Spleen (tissue), 11 donors: ENCODE measurements at regions not wholly inside any gene's neighbourhood (a gene's known extent, or its start where the extent isn't known, plus 50 kb on each side); places are given as distances from the start of the nearest gene placed in this dataset.

ENCODE experiments used
- DNase-seq: peaks from one replicate; pipeline ENCODE4 v3.0.0-alpha.2; 2020
- H3K27ac ChIP-seq, 8 donors: fragments of 200-600 bp; sonication (generic) in 7 of 8; 1 replicate in 4 of 8; 2 replicates in 4 of 8; pipeline versions ENCODE4 v1.5.0 to v1.8.0; 2016 to 2021; ENCODE audit warnings: inconsistent platforms in 4 of 8, mild to moderate bottlenecking in 4 of 8, moderate library complexity in 1 of 8
- H3K27me3 ChIP-seq, 7 donors: fragments of 200-600 bp; sonication (generic) in 6 of 7; replicated peaks in 1 of 7; 1 replicate in 4 of 7; 2 replicates in 3 of 7; pipeline versions ENCODE4 v1.5.0 to v1.8.0; 2016 to 2021; ENCODE audit warnings: inconsistent platforms in 3 of 7, mild to moderate bottlenecking in 1 of 7
- H3K36me3 ChIP-seq, 6 donors: fragments of 200-600 bp; sonication (generic) in 5 of 6; 1 replicate in 4 of 6; 2 replicates in 2 of 6; pipeline versions ENCODE4 v1.5.0 to v1.8.0; 2016 to 2021; ENCODE audit warnings: inconsistent platforms in 2 of 6
- H3K4me1 ChIP-seq, 6 donors: fragments of 200-600 bp; sonication (generic) in 5 of 6; 1 replicate in 3 of 6; 2 replicates in 3 of 6; pipeline versions ENCODE4 v1.5.0 to v1.8.0; 2016 to 2021; ENCODE audit warnings: inconsistent platforms in 3 of 6
- H3K4me3 ChIP-seq, 8 donors: fragments of 200-600 bp; sonication (generic) in 7 of 8; 1 replicate in 4 of 8; 2 replicates in 4 of 8; pipeline versions ENCODE4 v1.5.0 to v1.8.0; 2016 to 2021; ENCODE audit warnings: inconsistent platforms in 4 of 8, mild to moderate bottlenecking in 4 of 8, moderate library complexity in 2 of 8
- H3K9me3 ChIP-seq, 8 donors: fragments of 200-600 bp; sonication (generic) in 7 of 8; 1 replicate in 4 of 8; 2 replicates in 4 of 8; pipeline versions ENCODE4 v1.5.0 to v1.8.0; 2016 to 2021; ENCODE audit warnings: inconsistent platforms in 4 of 8
- POLR2A ChIP-seq, 3 donors: fragments of 450-650 bp; IDR thresholded peaks; one replicate each; pipeline ENCODE4 v1.5.1; 2017; ENCODE audit warnings: antibody characterized with exemption in 3 of 3, mild to moderate bottlenecking in 1 of 3
- POLR2AphosphoS5 ChIP-seq, 3 donors: sonication (generic); formaldehyde crosslinking; IDR thresholded peaks; one replicate each; pipeline ENCODE4 v1.5.1; 2017; ENCODE audit warnings: antibody characterized with exemption in 3 of 3
- WGBS, 5 donors: extraction: QIAGEN DNeasy Blood & Tissue Kit in 3 of 5; methylation state at CpG; one replicate each; pipeline versions ENCODE4 v1.1.5 to v1.1.7; 2013 to 2018; 5-methylcytosine and 5-hydroxymethylcytosine counted together
- intact Hi-C: fragments of 100-400 bp; cut with DNase I; formaldehyde crosslinking; loops from one replicate; pipeline ENCODE4 v1.15.0; 2023; ENCODE audit warnings: low total_unique reads
- TF ChIP-seq, protein P1 (sequence below), 11 experiments: fragments of 200-600 bp in 7 of 11; fragments of 450-650 bp in 4 of 11; sonication (generic) in 4 of 11; IDR thresholded peaks in 8 of 11; conservative IDR thresholded peaks in 3 of 11; 1 replicate in 7 of 11; 2 replicates in 4 of 11; pipeline versions ENCODE4 v1.4.0 to v1.8.0; 2016 to 2021; ENCODE audit warnings: antibody characterized with exemption in 11 of 11, inconsistent platforms in 4 of 11, mild to moderate bottlenecking in 1 of 11
- donor health status: healthy with polysubstance abuse.
- donor health status: DM: no; HTN: no; CAD: no; lungs with moderate emphysema.
- donor health status: DM: no; HTN: no; CAD: no.
- donor health status: Bipolar disorder and iron deficiency.
- donor health status: healthy.
- donor health status: DM: no; HTN: no; CAD: no.
- donor health status: DM: yes; HTN: yes; CAD: no.

DNA sequence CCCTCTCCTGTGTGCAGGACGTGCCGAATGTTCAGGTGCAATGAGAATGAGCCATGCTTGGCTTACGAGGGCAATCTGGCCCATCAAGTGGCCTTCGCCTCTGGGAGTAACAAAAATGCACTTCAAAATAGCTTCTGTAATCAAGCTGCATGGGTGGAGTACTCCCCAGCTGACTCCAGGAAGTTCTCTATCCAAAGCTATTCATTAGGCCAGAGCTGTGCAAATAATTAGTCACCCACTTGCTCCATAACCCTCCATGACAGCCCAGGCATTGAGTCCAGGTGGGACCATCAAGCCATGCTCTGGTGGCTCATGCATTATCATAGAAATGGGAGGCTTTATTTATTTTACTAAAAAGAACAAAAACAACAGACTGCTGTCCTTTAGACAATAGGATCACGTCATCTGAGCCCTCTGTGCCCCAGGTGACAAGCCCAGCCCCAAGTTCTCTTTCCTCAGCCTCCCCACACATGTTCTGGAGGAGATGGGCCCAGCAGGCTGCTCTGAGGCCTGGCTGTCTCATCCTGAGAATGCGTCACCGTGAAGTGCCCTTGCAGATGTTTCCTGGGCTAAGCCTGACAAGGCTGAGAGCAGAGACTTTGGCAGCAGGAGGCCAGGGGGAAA lies 244.7 kb downstream of the ETS1 start:
- Histone ChIP-seq H3K36me3 (no peaks in the 10 kb centered on the region), H3K4me1 (peaks cover 25 to 59% (median 36%) of the 10 kb centered on the region in 6 donors), H3K27me3 (no peaks in the 10 kb centered on the region), H3K4me3 (no peak overlapping the region), H3K9me3 (no peaks in the 10 kb centered on the region), H3K27ac (peak overlapping the region; percentile 43 to 86 (median 78))
- intact Hi-C loops, result no loop called here
- 38 to 51% (median 44%) methylated on average over 7 of the region's 7 CpGs for WGBS, 5 donors
- TF ChIP-seq, protein P1, sequence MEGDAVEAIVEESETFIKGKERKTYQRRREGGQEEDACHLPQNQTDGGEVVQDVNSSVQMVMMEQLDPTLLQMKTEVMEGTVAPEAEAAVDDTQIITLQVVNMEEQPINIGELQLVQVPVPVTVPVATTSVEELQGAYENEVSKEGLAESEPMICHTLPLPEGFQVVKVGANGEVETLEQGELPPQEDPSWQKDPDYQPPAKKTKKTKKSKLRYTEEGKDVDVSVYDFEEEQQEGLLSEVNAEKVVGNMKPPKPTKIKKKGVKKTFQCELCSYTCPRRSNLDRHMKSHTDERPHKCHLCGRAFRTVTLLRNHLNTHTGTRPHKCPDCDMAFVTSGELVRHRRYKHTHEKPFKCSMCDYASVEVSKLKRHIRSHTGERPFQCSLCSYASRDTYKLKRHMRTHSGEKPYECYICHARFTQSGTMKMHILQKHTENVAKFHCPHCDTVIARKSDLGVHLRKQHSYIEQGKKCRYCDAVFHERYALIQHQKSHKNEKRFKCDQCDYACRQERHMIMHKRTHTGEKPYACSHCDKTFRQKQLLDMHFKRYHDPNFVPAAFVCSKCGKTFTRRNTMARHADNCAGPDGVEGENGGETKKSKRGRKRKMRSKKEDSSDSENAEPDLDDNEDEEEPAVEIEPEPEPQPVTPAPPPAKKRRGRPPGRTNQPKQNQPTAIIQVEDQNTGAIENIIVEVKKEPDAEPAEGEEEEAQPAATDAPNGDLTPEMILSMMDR (IDR thresholded peaks at IDR 0.05 in 8 of 11, conservative IDR thresholded peaks at IDR 0.05 in 3 of 11), result no peak
- peak; percentile 45 to 91 (median 85) for TF ChIP-seq POLR2AphosphoS5 (IDR thresholded peaks at IDR 0.05)
- TF ChIP-seq POLR2A (IDR thresholded peaks at IDR 0.05), result no peak
- DNase-seq, result peak; percentile 85

DNA sequence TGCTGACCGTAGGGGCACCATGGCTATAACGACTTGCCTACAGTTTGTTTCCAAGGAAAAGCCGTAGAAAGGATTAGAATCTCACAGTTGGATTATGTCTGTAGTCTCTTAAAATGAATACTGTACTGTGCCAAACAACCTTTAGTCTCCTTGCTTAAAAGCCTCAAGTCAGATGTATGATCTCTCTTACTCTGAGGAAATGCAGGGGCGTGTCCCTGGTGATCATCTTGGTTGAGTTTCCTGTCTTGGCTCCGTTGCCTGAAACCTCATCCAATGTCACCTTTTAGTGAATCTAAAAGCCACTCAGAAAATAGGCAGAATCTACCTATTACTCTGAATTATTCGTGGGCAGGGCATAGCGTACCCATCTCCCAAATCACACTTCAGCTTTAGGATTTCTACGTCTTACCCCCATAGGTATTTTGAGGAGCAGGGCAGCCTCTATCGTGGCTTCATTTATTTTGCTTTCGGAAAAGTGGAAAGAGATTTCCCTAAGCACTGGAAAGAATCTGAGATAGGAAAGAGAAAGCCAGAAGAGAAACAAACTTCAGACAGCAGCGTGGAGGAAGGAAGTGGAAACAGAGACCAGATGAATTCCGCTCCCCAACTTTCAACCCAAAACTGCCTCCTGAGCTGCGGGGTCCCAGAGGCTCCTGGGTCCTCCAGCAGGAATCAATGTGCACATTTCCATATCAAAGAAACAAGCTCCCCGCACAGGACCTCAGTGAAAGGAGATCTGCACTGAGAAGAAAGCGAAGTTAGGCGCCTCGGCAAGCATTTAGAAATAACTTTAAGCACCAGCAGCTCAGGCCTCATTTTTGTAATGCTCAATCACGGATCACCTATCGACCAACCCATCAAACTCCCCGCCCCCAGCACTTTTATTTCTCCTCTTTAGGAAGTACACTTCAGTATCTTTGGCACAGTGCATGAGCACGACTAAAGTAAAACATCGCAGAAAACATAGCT lies 245.8 kb downstream of the ETS1 start:
- H3K4me3 ChIP-seq, result no peak overlapping the region
- no peak for DNase-seq

DNA sequence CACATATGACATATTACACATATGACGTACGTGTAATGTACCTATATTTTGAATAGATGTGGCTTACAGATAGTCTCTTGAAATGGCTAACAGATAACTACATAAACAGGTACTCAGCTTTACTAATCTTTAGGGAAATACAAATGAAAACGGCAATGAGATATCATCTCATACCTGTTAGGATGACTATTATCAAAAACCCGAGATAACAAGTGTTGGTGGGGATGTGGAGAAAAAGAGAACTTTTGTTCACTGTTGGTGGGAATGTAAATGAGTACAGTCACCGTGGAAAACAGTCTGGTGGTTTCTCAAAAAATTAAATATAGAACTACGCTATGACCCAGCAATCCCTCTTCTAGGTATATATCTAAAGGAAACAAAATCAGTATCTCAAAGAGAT lies 247.6 kb downstream of the ETS1 start:
- H3K27me3 ChIP-seq, result no peaks in the 10 kb centered on the region
- no peaks in the 10 kb centered on the region for H3K9me3 ChIP-seq
- TF ChIP-seq POLR2A (IDR thresholded peaks at IDR 0.05) (no peak), POLR2AphosphoS5 (IDR thresholded peaks at IDR 0.05) (no peak)
- TF ChIP-seq, protein P1 (IDR thresholded peaks at IDR 0.05 in 8 of 11, conservative IDR thresholded peaks at IDR 0.05 in 3 of 11), result no peak
- no peaks in the 10 kb centered on the region for H3K36me3 ChIP-seq
- peaks cover 25 to 72% (median 43%) of the 10 kb centered on the region in 6 donors for H3K4me1 ChIP-seq
- WGBS, 5 donors, result 74 to 83% (median 80%) methylated on average over 6 of the region's 6 CpGs
- intact Hi-C loops, result no loop called here
- no peak overlapping the region for H3K4me3 ChIP-seq
- DNase-seq, result no peak
- H3K27ac ChIP-seq, result peak overlapping the region in 6 of 8 donors; percentile 14 to 86 (median 80)

More for the DNA sequence above, 245.8 kb downstream of the ETS1 start:
- intact Hi-C loops, result no loop called here
- H3K9me3 ChIP-seq, result no peaks in the 10 kb centered on the region
- peak overlapping the region; percentile 68 to 86 (median 78) for H3K27ac ChIP-seq
- no peaks in the 10 kb centered on the region for H3K27me3 ChIP-seq
- no peaks in the 10 kb centered on the region for H3K36me3 ChIP-seq
- 61 to 75% (median 68%) methylated on average over 22 of the region's 22 CpGs for WGBS, 5 donors
- H3K4me1 ChIP-seq, result peaks cover 25 to 64% (median 37%) of the 10 kb centered on the region in 6 donors
- TF ChIP-seq POLR2AphosphoS5 (IDR thresholded peaks at IDR 0.05) (peak in 1 of 3 donors; percentile 29), POLR2A (IDR thresholded peaks at IDR 0.05) (no peak)
- TF ChIP-seq, protein P1 (IDR thresholded peaks at IDR 0.05 in 8 of 11, conservative IDR thresholded peaks at IDR 0.05 in 3 of 11), result no peak

DNA sequence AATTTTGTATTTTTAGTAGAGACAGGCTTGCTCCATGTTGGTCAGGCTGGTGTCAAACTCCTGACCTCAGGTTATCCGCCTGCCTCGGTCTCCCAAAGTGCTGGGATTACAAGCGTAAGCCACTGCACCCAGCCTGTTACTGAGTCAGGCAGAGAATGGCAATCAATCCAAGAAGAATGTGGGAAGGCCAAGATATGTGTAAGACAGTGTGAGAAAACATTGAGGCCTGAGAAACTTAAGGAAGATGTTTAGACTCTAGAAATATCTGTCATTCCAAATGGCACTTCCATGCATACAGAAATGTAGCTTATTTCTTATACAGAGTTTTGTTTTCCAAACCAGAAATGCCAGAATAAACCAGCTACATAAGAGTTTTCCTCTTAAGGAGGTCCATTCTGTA lies 248.5 kb downstream of the ETS1 start:
- H3K4me1 ChIP-seq, result peaks cover 23 to 65% (median 40%) of the 10 kb centered on the region in 6 donors

More for the DNA sequence above, 248.5 kb downstream of the ETS1 start:
- Histone ChIP-seq H3K27me3 (no peaks in the 10 kb centered on the region), H3K4me3 (no peak overlapping the region), H3K9me3 (no peaks in the 10 kb centered on the region), H3K36me3 (no peaks in the 10 kb centered on the region), H3K27ac (no peak overlapping the region)
- intact Hi-C loops, result no loop called here
- no peak for DNase-seq
- TF ChIP-seq, protein P1 (IDR thresholded peaks at IDR 0.05 in 8 of 11, conservative IDR thresholded peaks at IDR 0.05 in 3 of 11), result no peak
- TF ChIP-seq POLR2A (IDR thresholded peaks at IDR 0.05) (no peak), POLR2AphosphoS5 (IDR thresholded peaks at IDR 0.05) (no peak)
- WGBS, 5 donors, result 96 to 98% (median 98%) methylated on average over 3 of the region's 3 CpGs
